HPDE6-E6E7 (cell line): ENCODE measurements at regions not wholly inside any gene's neighbourhood (a gene's known extent, or its start where the extent isn't known, plus 50 kb on each side); places are given as distances from the start of the nearest gene placed in this dataset.
"Not testable (repeated sequence)": the region's sequence is repeated elsewhere in the genome, so short reads cannot be mapped to it uniquely, and the experiment has no call there.

Experiments
- DNase-seq: peaks from one replicate; pipeline ENCODE4 v3.0.0; 2011; ENCODE audit warnings: missing footprints; ENCODE audit errors: extremely low spot score

- no peak for DNase-seq
Observed at GRCh38 chr13:38415233-38415632, 65.6 kb downstream of the UFM1 start.

- no peak for DNase-seq
Observed at GRCh38 chr13:38417241-38417640, 67.6 kb downstream of the UFM1 start.

- no peak for DNase-seq
Observed at GRCh38 chr13:38417727-38418126, 68.1 kb downstream of the UFM1 start.

- no peak for DNase-seq
Observed at GRCh38 chr13:38418286-38418685, 68.6 kb downstream of the UFM1 start.

- no peak for DNase-seq
Observed at GRCh38 chr13:38419312-38419873, 69.7 kb downstream of the UFM1 start.

GRCh38 chr13:38421590-38422560, 72.2 kb downstream of the UFM1 start:
- no peak for DNase-seq

GRCh38 chr13:38429916-38430315, 80.3 kb downstream of the UFM1 start:
- DNase-seq = no peak

- no peak for DNase-seq
Observed at GRCh38 chr13:38430796-38431195, 81.1 kb downstream of the UFM1 start.

GRCh38 chr13:38440666-38441065, 91.0 kb downstream of the UFM1 start:
- no peak for DNase-seq

GRCh38 chr13:38444904-38445303, 95.3 kb downstream of the UFM1 start:
- no peak for DNase-seq

- no peak for DNase-seq
Observed at GRCh38 chr13:38452656-38453055, 103.0 kb downstream of the UFM1 start.

GRCh38 chr13:38462605-38463004, 113.0 kb downstream of the UFM1 start:
- no peak for DNase-seq

- DNase-seq = no peak
Observed at GRCh38 chr13:38463048-38463447, 113.4 kb downstream of the UFM1 start.

GRCh38 chr13:38472411-38472810, 122.8 kb downstream of the UFM1 start:
- not testable (repeated sequence) for DNase-seq

GRCh38 chr13:38473305-38473704, 123.7 kb downstream of the UFM1 start:
- no peak for DNase-seq

GRCh38 chr13:38477676-38478075, 128.0 kb downstream of the UFM1 start:
- DNase-seq = no peak

GRCh38 chr13:38483623-38484022, 134.0 kb downstream of the UFM1 start:
- DNase-seq = no peak

- DNase-seq = no peak
Observed at GRCh38 chr13:38490657-38491056, 141.0 kb downstream of the UFM1 start.

- no peak for DNase-seq
Observed at GRCh38 chr13:38494445-38494844, 144.8 kb downstream of the UFM1 start.

GRCh38 chr13:38496917-38497316, 147.3 kb downstream of the UFM1 start:
- DNase-seq = no peak

GRCh38 chr13:38498271-38498670, 148.6 kb downstream of the UFM1 start:
- DNase-seq = no peak

GRCh38 chr13:38514575-38514974, 164.9 kb downstream of the UFM1 start:
- no peak for DNase-seq

GRCh38 chr13:38518328-38518727, 168.5 kb upstream of the FREM2 start:
- DNase-seq = no peak
